ENCODE measurements at regions not wholly inside any gene's neighbourhood (a gene's known extent, or its start where the extent isn't known, plus 50 kb on each side); places are given as distances from the start of the nearest gene placed in this dataset.
A peak's percentile ranks its signal among the peaks of the same experiment; 100 is the strongest.

DNA sequence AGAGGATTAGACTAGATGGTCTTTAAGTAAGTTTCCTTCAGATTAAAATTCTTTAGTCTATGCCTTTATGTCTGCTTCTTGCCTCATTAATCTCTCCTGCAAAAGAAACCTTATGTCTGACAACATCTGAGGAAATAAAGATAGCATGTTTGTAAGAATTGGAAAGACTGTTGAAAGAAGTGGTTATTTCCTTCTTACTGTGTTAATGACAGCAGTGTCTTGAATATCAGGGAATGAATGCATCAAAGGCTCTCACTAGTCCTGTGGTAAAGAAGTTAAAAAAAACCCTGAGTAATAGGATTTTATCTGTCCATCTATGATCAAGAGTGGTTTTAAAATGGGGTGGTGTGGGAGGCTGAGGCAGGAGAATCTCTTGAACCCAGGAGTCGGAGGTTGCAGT is 302.0 kb downstream of the PRL start:
- no peak overlapping the region for H3K4me3 Mint-ChIP-seq

DNA sequence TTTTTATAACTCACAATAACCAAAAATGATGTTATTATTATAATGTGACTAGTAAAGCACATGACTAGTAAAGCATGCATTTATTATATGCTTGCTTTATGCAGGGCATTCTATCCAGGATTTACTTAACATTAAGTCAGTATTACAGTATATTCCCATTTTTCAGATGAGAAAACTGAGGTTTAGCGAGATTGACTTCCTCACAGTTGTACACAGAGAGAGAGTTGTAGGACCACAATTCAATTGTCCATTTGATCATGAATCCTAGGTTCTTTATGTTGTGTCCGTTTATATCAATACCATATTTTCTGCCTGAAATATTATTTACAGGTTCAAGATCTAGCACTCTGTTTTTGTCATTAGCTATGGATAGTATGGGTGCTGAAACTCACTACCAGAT is 301.5 kb downstream of the PRL start:
- TF ChIP-seq, protein P1, sequence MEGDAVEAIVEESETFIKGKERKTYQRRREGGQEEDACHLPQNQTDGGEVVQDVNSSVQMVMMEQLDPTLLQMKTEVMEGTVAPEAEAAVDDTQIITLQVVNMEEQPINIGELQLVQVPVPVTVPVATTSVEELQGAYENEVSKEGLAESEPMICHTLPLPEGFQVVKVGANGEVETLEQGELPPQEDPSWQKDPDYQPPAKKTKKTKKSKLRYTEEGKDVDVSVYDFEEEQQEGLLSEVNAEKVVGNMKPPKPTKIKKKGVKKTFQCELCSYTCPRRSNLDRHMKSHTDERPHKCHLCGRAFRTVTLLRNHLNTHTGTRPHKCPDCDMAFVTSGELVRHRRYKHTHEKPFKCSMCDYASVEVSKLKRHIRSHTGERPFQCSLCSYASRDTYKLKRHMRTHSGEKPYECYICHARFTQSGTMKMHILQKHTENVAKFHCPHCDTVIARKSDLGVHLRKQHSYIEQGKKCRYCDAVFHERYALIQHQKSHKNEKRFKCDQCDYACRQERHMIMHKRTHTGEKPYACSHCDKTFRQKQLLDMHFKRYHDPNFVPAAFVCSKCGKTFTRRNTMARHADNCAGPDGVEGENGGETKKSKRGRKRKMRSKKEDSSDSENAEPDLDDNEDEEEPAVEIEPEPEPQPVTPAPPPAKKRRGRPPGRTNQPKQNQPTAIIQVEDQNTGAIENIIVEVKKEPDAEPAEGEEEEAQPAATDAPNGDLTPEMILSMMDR (conservative IDR thresholded peaks at IDR 0.05): no peak

More for the DNA sequence above, 302.0 kb downstream of the PRL start:
- DNase-seq (ENCODE audit: extremely low spot score, unreplicated experiment): no peak
- Mint-ChIP-seq H3K27me3 (no peaks in the 10 kb centered on the region), H3K27ac (no peak overlapping the region), H3K36me3 (peaks cover 27% of the 10 kb centered on the region), H3K4me1 (ENCODE audit: unreplicated experiment) (peaks cover 46% of the 10 kb centered on the region), H3K9me3 (no peaks in the 10 kb centered on the region)
- TF ChIP-seq, protein P1 (conservative IDR thresholded peaks at IDR 0.05): no peak

DNA sequence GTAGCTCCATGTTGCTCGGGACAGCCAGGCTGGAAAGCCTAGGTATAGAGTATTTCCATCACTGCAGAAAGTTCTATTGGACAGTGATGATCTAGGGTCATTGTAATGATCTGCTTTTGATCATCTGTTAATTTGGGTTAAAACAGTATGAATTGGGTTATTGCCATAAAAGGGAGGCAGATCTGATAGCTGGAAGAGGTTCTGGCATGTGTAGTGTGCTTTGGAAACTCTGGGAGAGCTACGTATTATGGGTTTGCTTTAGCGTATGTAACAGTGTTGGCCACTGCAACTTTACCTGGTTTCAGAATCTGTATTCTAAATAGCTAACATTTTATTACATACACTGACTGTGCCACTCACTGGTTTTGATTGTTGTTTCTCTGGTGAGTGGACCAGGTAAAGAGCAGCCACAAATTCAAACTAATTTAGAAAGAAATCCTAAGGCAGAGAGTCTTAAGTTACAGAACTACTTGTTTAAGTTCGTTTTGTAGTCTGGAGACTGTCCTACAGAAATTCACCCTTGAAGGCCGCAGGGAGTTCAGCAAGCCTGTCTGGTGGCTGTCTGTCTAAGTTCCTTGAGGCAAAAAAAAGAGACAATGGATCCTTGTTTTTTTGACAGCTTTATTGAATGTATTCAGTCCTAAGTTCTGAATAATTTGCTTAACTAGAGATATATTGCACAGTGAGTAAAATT is 300.3 kb downstream of the PRL start:
- H3K4me1 Mint-ChIP-seq (ENCODE audit: unreplicated experiment): peaks cover 48% of the 10 kb centered on the region
- peaks cover 25% of the 10 kb centered on the region for H3K36me3 Mint-ChIP-seq
- TF ChIP-seq, protein P1 (conservative IDR thresholded peaks at IDR 0.05): no peak
- H3K4me3 Mint-ChIP-seq: no peak overlapping the region
- no peaks in the 10 kb centered on the region for H3K27me3 Mint-ChIP-seq
- peak overlapping the region; percentile 21 for H3K27ac Mint-ChIP-seq
- DNase-seq (ENCODE audit: extremely low spot score, unreplicated experiment): no peak
- no peaks in the 10 kb centered on the region for H3K9me3 Mint-ChIP-seq

More for the DNA sequence above, 301.5 kb downstream of the PRL start:
- Mint-ChIP-seq H3K9me3 (no peaks in the 10 kb centered on the region), H3K4me3 (no peak overlapping the region), H3K36me3 (peaks cover 27% of the 10 kb centered on the region), H3K27ac (no peak overlapping the region), H3K4me1 (ENCODE audit: unreplicated experiment) (peaks cover 46% of the 10 kb centered on the region), H3K27me3 (no peaks in the 10 kb centered on the region)
- DNase-seq (ENCODE audit: extremely low spot score, unreplicated experiment): no peak

DNA sequence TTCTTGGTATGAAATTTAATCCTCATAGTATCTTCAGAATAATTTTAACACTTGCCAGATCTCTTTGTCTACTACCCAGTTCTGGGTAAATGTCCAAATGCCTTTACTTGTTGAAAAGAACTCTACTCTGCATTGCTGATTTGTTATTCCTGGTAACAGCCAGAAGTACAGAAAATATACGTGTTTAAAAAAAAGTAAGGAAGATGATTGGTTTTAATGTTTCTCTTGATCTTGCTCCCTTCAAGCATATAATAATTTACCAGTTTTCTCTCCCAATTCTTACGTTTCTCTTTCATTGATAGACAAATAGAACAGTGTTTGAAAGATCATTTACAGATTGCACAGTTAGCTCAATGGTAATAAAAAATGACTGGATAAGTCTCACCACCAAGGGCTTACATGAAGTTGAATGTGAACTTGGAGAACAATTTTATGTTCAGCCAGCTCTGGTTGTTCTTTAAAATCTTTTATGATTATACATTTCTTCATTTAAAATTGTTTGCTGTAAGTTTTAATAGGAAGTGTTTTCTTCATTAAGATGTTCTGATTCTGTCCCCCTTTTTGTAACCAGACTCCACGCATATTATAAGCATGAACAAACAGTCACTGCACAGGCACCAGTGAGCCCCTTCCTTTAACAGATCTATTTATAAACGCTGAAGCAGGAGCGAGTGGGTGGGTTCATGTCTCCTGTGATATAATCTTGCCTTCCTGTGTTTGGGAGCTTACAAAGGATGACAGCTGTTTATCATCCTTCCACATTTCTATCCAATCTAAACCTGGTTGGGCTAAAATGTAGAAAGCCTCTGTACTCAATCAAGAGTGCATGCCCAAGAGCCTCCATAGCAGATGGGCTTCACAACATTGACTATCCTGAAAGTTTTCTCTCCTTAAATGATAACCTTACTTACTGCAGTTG is 299.5 kb downstream of the PRL start:
- Mint-ChIP-seq H3K36me3 (peaks cover 17% of the 10 kb centered on the region), H3K27ac (no peak overlapping the region), H3K4me3 (no peak overlapping the region), H3K27me3 (no peaks in the 10 kb centered on the region), H3K4me1 (ENCODE audit: unreplicated experiment) (peaks cover 48% of the 10 kb centered on the region), H3K9me3 (no peaks in the 10 kb centered on the region)
- TF ChIP-seq, protein P1 (conservative IDR thresholded peaks at IDR 0.05): no peak
- DNase-seq (ENCODE audit: extremely low spot score, unreplicated experiment): no peak

DNA sequence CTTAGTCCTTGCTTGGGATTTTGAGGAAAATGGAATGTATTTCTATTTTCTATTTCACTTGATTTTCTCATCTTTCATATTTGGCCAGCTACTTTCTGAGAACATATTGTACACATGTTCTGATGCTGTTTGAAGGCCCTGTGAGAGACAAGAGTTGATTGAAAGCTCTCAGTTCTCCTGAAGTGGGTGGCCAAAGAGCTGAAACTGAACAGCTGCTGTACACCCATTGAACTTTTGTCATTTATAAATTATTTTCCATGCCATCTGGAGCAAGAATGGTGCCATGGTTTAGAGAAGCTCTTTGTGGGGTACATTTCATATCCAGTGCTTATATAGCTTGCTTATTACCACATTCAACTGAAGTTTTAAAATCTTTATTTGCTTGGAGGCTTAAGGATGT is 298.3 kb downstream of the PRL start:
- Mint-ChIP-seq H3K4me1 (ENCODE audit: unreplicated experiment) (peaks cover 53% of the 10 kb centered on the region), H3K4me3 (no peak overlapping the region), H3K9me3 (no peaks in the 10 kb centered on the region), H3K36me3 (peaks cover 8% of the 10 kb centered on the region), H3K27ac (peak overlapping the region; percentile 46), H3K27me3 (no peaks in the 10 kb centered on the region)
- TF ChIP-seq, protein P1 (conservative IDR thresholded peaks at IDR 0.05): no peak
- DNase-seq (ENCODE audit: extremely low spot score, unreplicated experiment): no peak

Measured in type B pancreatic cell (in vitro differentiated cells).